Activated T-helper 2 cell treated with anti-CD3 and anti-CD28 coated beads, Interferon-gamma antibody, Interleukin-2, Interleukin-4, amounts not matched to agents 10 μg/mL and 5 μg/mL and 100 μg/mL, durations not matched to agents 14 hours and 24 hours and 36 hours (primary cell): ENCODE measurements at regions not wholly inside any gene's neighbourhood (a gene's known extent, or its start where the extent isn't known, plus 50 kb on each side); places are given as distances from the start of the nearest gene placed in this dataset.

Source experiments
- DNase-seq: peaks from one replicate; pipeline ENCODE4 v3.0.0; 2021; ENCODE audit warnings: low spot score
- H3K27ac Mint-ChIP-seq: one replicate; pipeline ENCODE4 v1.8.0; 2021; ENCODE audit warnings: mixed read lengths
- H3K27me3 Mint-ChIP-seq: one replicate; pipeline ENCODE4 v1.8.0; 2021; ENCODE audit warnings: low read depth, mixed read lengths
- H3K36me3 Mint-ChIP-seq: one replicate; pipeline ENCODE4 v1.8.0; 2021; ENCODE audit warnings: low read depth, mixed read lengths
- H3K4me1 Mint-ChIP-seq: one replicate; pipeline ENCODE4 v1.8.0; 2021; ENCODE audit warnings: low read depth, mixed read lengths
- H3K4me3 Mint-ChIP-seq: one replicate; pipeline ENCODE4 v1.8.0; 2021; ENCODE audit warnings: low read depth, mild to moderate bottlenecking, moderate library complexity, mixed read lengths
- H3K9me3 Mint-ChIP-seq: one replicate; pipeline ENCODE4 v1.8.0; 2021; ENCODE audit warnings: mixed read lengths
- intact Hi-C: fragments of 100-400 bp; cut with micrococcal nuclease; formaldehyde crosslinking; loops from one replicate; pipeline ENCODE4 v1.15.1; 2023

- Mint-ChIP-seq H3K9me3 (peaks cover 28% of the 10 kb centered on the region), H3K4me1 (no peaks in the 10 kb centered on the region), H3K4me3 (no peak overlapping the region), H3K36me3 (no peaks in the 10 kb centered on the region), H3K27ac (no peak overlapping the region), H3K27me3 (no peaks in the 10 kb centered on the region)
- intact Hi-C loops: no loop called here
- no peak for DNase-seq
Observed at GRCh38 chr15:46461416-46461815, 826.6 kb downstream of the SQOR start.

- no peak for DNase-seq
- H3K4me3 Mint-ChIP-seq: no peak overlapping the region
- no peaks in the 10 kb centered on the region for H3K27me3 Mint-ChIP-seq
- peaks cover 38% of the 10 kb centered on the region for H3K9me3 Mint-ChIP-seq
- H3K36me3 Mint-ChIP-seq: no peaks in the 10 kb centered on the region
- no peak overlapping the region for H3K27ac Mint-ChIP-seq
- intact Hi-C loops: no loop called here
- no peaks in the 10 kb centered on the region for H3K4me1 Mint-ChIP-seq
Observed at GRCh38 chr15:46467041-46467440, 832.2 kb downstream of the SQOR start.

GRCh38 chr15:46471096-46471495 is 836.3 kb downstream of the SQOR start:
- intact Hi-C loops: no loop called here
- H3K27ac Mint-ChIP-seq: no peak overlapping the region
- H3K36me3 Mint-ChIP-seq: no peaks in the 10 kb centered on the region
- H3K9me3 Mint-ChIP-seq: peaks cover 29% of the 10 kb centered on the region
- H3K27me3 Mint-ChIP-seq: no peaks in the 10 kb centered on the region
- H3K4me3 Mint-ChIP-seq: no peak overlapping the region
- H3K4me1 Mint-ChIP-seq: no peaks in the 10 kb centered on the region
- no peak for DNase-seq

GRCh38 chr15:46489276-46489675 is 854.4 kb downstream of the SQOR start:
- H3K4me1 Mint-ChIP-seq: no peaks in the 10 kb centered on the region
- intact Hi-C loops: no loop called here
- no peaks in the 10 kb centered on the region for H3K27me3 Mint-ChIP-seq
- H3K4me3 Mint-ChIP-seq: no peak overlapping the region
- H3K27ac Mint-ChIP-seq: no peak overlapping the region
- peaks cover 39% of the 10 kb centered on the region for H3K9me3 Mint-ChIP-seq
- no peak for DNase-seq
- H3K36me3 Mint-ChIP-seq: no peaks in the 10 kb centered on the region

- DNase-seq: no peak
- no peak overlapping the region for H3K27ac Mint-ChIP-seq
- H3K27me3 Mint-ChIP-seq: no peaks in the 10 kb centered on the region
- H3K4me3 Mint-ChIP-seq: no peak overlapping the region
- intact Hi-C loops: no loop called here
- H3K4me1 Mint-ChIP-seq: no peaks in the 10 kb centered on the region
- H3K9me3 Mint-ChIP-seq: peaks cover 54% of the 10 kb centered on the region
- H3K36me3 Mint-ChIP-seq: no peaks in the 10 kb centered on the region
Observed at GRCh38 chr15:46496491-46497115, 861.8 kb downstream of the SQOR start.

GRCh38 chr15:46502667-46503066 is 867.8 kb downstream of the SQOR start:
- no peaks in the 10 kb centered on the region for H3K27me3 Mint-ChIP-seq
- intact Hi-C loops: no loop called here
- peaks cover 22% of the 10 kb centered on the region for H3K9me3 Mint-ChIP-seq
- H3K4me3 Mint-ChIP-seq: no peak overlapping the region
- no peak for DNase-seq
- H3K36me3 Mint-ChIP-seq: no peaks in the 10 kb centered on the region
- no peaks in the 10 kb centered on the region for H3K4me1 Mint-ChIP-seq
- no peak overlapping the region for H3K27ac Mint-ChIP-seq

GRCh38 chr15:46518381-46518780 is 883.6 kb downstream of the SQOR start:
- no peak for DNase-seq
- H3K4me1 Mint-ChIP-seq: no peaks in the 10 kb centered on the region
- peaks cover 38% of the 10 kb centered on the region for H3K9me3 Mint-ChIP-seq
- intact Hi-C loops: no loop called here
- no peak overlapping the region for H3K27ac Mint-ChIP-seq
- no peak overlapping the region for H3K4me3 Mint-ChIP-seq
- H3K27me3 Mint-ChIP-seq: no peaks in the 10 kb centered on the region
- no peaks in the 10 kb centered on the region for H3K36me3 Mint-ChIP-seq

- Mint-ChIP-seq H3K4me3 (no peak overlapping the region), H3K36me3 (no peaks in the 10 kb centered on the region), H3K27ac (no peak overlapping the region), H3K4me1 (no peaks in the 10 kb centered on the region), H3K27me3 (no peaks in the 10 kb centered on the region), H3K9me3 (peaks cover 40% of the 10 kb centered on the region)
- no peak for DNase-seq
- intact Hi-C loops: no loop called here
Observed at GRCh38 chr15:46523701-46524100, 888.9 kb downstream of the SQOR start.

- DNase-seq: no peak
- H3K27ac Mint-ChIP-seq: no peak overlapping the region
- H3K9me3 Mint-ChIP-seq: peaks cover 19% of the 10 kb centered on the region
- no peaks in the 10 kb centered on the region for H3K27me3 Mint-ChIP-seq
- H3K4me3 Mint-ChIP-seq: no peak overlapping the region
- intact Hi-C loops: no loop called here
- H3K36me3 Mint-ChIP-seq: no peaks in the 10 kb centered on the region
- no peaks in the 10 kb centered on the region for H3K4me1 Mint-ChIP-seq
Observed at GRCh38 chr15:46525984-46526725, 891.3 kb downstream of the SQOR start.

GRCh38 chr15:46526726-46527110 is 891.9 kb downstream of the SQOR start:
- Mint-ChIP-seq H3K9me3 (peaks cover 15% of the 10 kb centered on the region), H3K27ac (no peak overlapping the region), H3K4me3 (no peak overlapping the region), H3K4me1 (no peaks in the 10 kb centered on the region), H3K27me3 (no peaks in the 10 kb centered on the region), H3K36me3 (no peaks in the 10 kb centered on the region)
- intact Hi-C loops: no loop called here
- DNase-seq: no peak

GRCh38 chr15:46543626-46544025 is 908.8 kb downstream of the SQOR start:
- no peak overlapping the region for H3K27ac Mint-ChIP-seq

GRCh38 chr15:46548989-46549388 is 914.2 kb downstream of the SQOR start:
- H3K27ac Mint-ChIP-seq: no peak overlapping the region
- no peaks in the 10 kb centered on the region for H3K27me3 Mint-ChIP-seq
- H3K36me3 Mint-ChIP-seq: no peaks in the 10 kb centered on the region
- H3K4me1 Mint-ChIP-seq: no peaks in the 10 kb centered on the region
- H3K9me3 Mint-ChIP-seq: peaks cover 29% of the 10 kb centered on the region
- DNase-seq: no peak
- intact Hi-C loops: no loop called here
- no peak overlapping the region for H3K4me3 Mint-ChIP-seq

More at GRCh38 chr15:46543626-46544025, 908.8 kb downstream of the SQOR start:
- peaks cover 45% of the 10 kb centered on the region for H3K9me3 Mint-ChIP-seq
- H3K27me3 Mint-ChIP-seq: no peaks in the 10 kb centered on the region
- DNase-seq: no peak
- no peaks in the 10 kb centered on the region for H3K4me1 Mint-ChIP-seq
- no peak overlapping the region for H3K4me3 Mint-ChIP-seq
- no peaks in the 10 kb centered on the region for H3K36me3 Mint-ChIP-seq
- intact Hi-C loops: no loop called here

GRCh38 chr15:46552316-46552715 is 917.5 kb downstream of the SQOR start:
- no peak for DNase-seq
- Mint-ChIP-seq H3K36me3 (no peaks in the 10 kb centered on the region), H3K27me3 (no peaks in the 10 kb centered on the region), H3K9me3 (peaks cover 22% of the 10 kb centered on the region), H3K4me1 (no peaks in the 10 kb centered on the region), H3K27ac (no peak overlapping the region), H3K4me3 (no peak overlapping the region)
- intact Hi-C loops: no loop called here
